Upper lobe of right lung (tissue), 1 donor: ENCODE measurements at regions not wholly inside any gene's neighbourhood (a gene's known extent, or its start where the extent isn't known, plus 50 kb on each side); places are given as distances from the start of the nearest gene placed in this dataset.
A peak's percentile ranks its signal among the peaks of the same experiment; 100 is the strongest.
"Not testable (repeated sequence)": the region's sequence is repeated elsewhere in the genome, so short reads cannot be mapped to it uniquely, and the experiment has no call there.

Experiments
- ATAC-seq: fragments of 200-7000 bp; cut with Tn5 transposase; one replicate; pipeline ENCODE4 v1.9.1; 2020; ENCODE audit warnings: mild to moderate bottlenecking, moderate library complexity
- DNase-seq: peaks from one replicate; pipeline ENCODE4 v3.0.0-alpha.2; 2020
- H3K27ac ChIP-seq: fragments of 200-600 bp; one replicate; pipeline ENCODE4 v1.8.0; 2022
- H3K27me3 ChIP-seq: fragments of 200-600 bp; one replicate; pipeline ENCODE4 v1.8.0; 2022; ENCODE audit warnings: mild to moderate bottlenecking
- H3K36me3 ChIP-seq: fragments of 200-600 bp; one replicate; pipeline ENCODE4 v1.8.0; 2022
- H3K4me1 ChIP-seq: fragments of 200-600 bp; one replicate; pipeline ENCODE4 v1.8.0; 2022
- H3K4me3 ChIP-seq: fragments of 200-600 bp; one replicate; pipeline ENCODE4 v1.8.0; 2022; ENCODE audit warnings: mild to moderate bottlenecking
- H3K9me3 ChIP-seq: fragments of 200-600 bp; one replicate; pipeline ENCODE4 v1.8.0; 2022
- intact Hi-C: fragments of 100-400 bp; cut with DNase I; formaldehyde crosslinking; loops from one replicate; pipeline ENCODE4 v1.11.0; 2022
- TF ChIP-seq, protein P1 (sequence below): fragments of 200-600 bp; IDR thresholded peaks from one replicate; pipeline ENCODE4 v1.8.0; 2022; ENCODE audit warnings: antibody characterized with exemption
- donor health status: DM: no; HTN: yes; CAD: no; lungs with severe emphysema.

GRCh38 chr2:87471478-87471877 is 276.4 kb upstream of the PLGLB2 start:
- intact Hi-C loops, H3K27me3 ChIP-seq, H3K36me3 ChIP-seq, H3K4me3 ChIP-seq, H3K27ac ChIP-seq, DNase-seq, H3K4me1 ChIP-seq, ATAC-seq, H3K9me3 ChIP-seq: not testable (repeated sequence)

DNA sequence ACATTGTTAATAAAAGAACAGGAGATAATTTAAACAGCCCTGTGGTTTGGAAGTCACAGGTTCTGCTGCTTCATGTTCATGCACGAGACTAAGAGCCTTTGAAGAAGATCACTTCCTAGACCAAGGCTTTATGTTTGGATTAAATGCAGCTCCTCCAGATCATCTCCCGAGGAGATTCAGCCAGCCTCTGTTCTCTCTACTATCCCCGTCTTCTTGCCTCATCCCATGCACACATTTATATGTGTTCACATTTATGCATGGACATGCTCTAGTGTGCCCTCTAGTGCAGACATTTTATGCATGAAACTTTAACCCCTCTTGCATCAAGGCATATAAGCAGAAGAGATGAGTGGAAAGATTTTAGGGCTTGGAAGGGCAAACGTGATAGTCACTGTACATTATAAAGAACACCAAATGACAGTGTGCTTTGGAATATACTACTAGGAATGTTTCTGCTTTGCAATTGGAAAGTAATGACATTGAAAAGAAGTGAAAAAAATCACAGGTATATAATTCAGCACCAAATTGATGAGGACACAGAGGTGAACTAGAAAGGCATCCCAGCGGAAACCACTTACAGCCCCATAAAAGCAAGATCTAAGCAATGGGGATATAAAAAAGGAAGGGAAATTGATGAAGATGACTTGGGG is 271.5 kb upstream of the PLGLB2 start:
- H3K9me3 ChIP-seq, H3K27ac ChIP-seq, H3K36me3 ChIP-seq, H3K27me3 ChIP-seq, intact Hi-C loops, DNase-seq, H3K4me3 ChIP-seq, H3K4me1 ChIP-seq: not testable (repeated sequence)
- TF ChIP-seq, protein P1, sequence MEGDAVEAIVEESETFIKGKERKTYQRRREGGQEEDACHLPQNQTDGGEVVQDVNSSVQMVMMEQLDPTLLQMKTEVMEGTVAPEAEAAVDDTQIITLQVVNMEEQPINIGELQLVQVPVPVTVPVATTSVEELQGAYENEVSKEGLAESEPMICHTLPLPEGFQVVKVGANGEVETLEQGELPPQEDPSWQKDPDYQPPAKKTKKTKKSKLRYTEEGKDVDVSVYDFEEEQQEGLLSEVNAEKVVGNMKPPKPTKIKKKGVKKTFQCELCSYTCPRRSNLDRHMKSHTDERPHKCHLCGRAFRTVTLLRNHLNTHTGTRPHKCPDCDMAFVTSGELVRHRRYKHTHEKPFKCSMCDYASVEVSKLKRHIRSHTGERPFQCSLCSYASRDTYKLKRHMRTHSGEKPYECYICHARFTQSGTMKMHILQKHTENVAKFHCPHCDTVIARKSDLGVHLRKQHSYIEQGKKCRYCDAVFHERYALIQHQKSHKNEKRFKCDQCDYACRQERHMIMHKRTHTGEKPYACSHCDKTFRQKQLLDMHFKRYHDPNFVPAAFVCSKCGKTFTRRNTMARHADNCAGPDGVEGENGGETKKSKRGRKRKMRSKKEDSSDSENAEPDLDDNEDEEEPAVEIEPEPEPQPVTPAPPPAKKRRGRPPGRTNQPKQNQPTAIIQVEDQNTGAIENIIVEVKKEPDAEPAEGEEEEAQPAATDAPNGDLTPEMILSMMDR, result peak; percentile 15
- peak; percentile 82 for ATAC-seq

DNA sequence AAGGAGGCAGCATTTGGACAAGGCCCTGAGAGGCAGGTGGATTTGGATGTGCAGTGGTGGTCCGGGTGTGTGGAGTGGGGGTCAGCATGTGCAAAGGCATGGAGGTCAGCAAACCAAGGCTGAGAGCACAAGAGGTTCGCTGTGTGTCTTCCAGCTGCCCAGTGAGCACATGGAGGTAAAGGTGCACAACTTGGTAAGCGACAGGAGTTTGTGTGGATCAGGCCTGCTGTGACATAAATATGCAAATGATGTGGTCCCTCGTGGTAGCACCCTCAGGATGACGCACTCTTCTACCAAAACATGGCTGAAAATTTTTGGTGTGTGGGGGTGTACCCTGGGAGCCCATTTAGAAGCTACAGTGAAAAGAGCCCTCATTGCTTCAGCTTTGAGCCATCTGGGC is 271.0 kb upstream of the PLGLB2 start:
- H3K9me3 ChIP-seq, intact Hi-C loops, H3K4me3 ChIP-seq, H3K27ac ChIP-seq, DNase-seq, ATAC-seq, H3K4me1 ChIP-seq, H3K27me3 ChIP-seq, H3K36me3 ChIP-seq: not testable (repeated sequence)

GRCh38 chr2:87477669-87478428 is 270.0 kb upstream of the PLGLB2 start:
- H3K4me3 ChIP-seq, H3K9me3 ChIP-seq, H3K36me3 ChIP-seq, DNase-seq, H3K4me1 ChIP-seq, H3K27ac ChIP-seq, intact Hi-C loops, H3K27me3 ChIP-seq: not testable (repeated sequence)
- peak; percentile 12 for ATAC-seq

- H3K36me3 ChIP-seq, H3K4me1 ChIP-seq, intact Hi-C loops, H3K4me3 ChIP-seq, H3K27ac ChIP-seq, H3K27me3 ChIP-seq, ATAC-seq, DNase-seq, H3K9me3 ChIP-seq: not testable (repeated sequence)
These were observed 269.0 kb upstream of the PLGLB2 start for GRCh38 chr2:87478911-87479310.

- H3K36me3 ChIP-seq, H3K4me3 ChIP-seq, H3K27ac ChIP-seq, H3K9me3 ChIP-seq, H3K27me3 ChIP-seq, DNase-seq, intact Hi-C loops, H3K4me1 ChIP-seq: not testable (repeated sequence)
- ATAC-seq, result peak; percentile 90
These were observed 264.7 kb upstream of the PLGLB2 start for GRCh38 chr2:87483093-87483680.

DNA sequence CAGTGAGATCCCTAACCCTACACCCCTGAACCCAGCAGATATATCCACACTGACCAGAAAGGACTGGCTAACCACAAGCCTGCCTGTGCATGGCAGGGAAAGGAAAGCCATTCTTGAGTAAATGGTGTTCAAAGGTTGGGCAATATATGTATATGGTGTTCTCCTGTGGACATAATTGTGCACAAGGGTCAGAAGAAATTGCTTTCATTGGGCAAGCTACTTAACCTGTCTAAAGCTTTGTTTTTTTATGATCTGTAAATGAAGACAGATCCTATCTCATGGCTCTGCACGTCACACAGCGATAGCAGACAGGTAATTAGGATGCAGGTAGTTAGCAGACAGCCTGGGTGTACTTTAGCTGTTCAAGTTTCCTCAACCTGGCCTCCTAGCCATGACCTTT is 263.5 kb upstream of the PLGLB2 start:
- DNase-seq, intact Hi-C loops, H3K4me3 ChIP-seq, H3K4me1 ChIP-seq, H3K9me3 ChIP-seq, H3K36me3 ChIP-seq, H3K27me3 ChIP-seq, H3K27ac ChIP-seq: not testable (repeated sequence)
- peak; percentile 9 for ATAC-seq

GRCh38 chr2:87485455-87485854 is 262.4 kb upstream of the PLGLB2 start:
- H3K4me3 ChIP-seq, H3K4me1 ChIP-seq, H3K36me3 ChIP-seq, H3K9me3 ChIP-seq, ATAC-seq, H3K27me3 ChIP-seq, DNase-seq, H3K27ac ChIP-seq, intact Hi-C loops: not testable (repeated sequence)

GRCh38 chr2:87485884-87486283 is 262.0 kb upstream of the PLGLB2 start:
- H3K4me1 ChIP-seq, intact Hi-C loops, H3K27me3 ChIP-seq, H3K4me3 ChIP-seq, H3K27ac ChIP-seq, H3K9me3 ChIP-seq, H3K36me3 ChIP-seq, DNase-seq: not testable (repeated sequence)
- ATAC-seq, result peak; percentile 91

DNA sequence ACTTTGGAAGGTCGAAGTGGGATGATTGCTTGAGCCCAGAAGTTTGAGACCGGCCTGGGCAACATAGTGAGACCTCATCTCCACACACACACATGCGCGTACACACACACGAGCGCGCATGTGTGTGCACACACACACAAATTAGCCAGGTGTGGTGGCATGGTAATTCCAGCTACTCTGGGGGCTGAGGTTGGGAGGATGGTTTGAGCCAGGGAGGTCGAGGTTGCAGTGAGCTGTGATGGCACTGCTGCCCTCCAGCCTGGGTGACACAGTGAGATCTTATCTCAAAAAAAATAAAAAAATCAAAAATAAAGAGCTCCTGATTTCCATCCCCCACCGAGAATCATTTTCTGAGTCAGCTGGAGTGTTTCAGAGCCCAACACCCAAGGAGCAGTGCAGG is 261.5 kb upstream of the PLGLB2 start:
- H3K4me1 ChIP-seq, ATAC-seq, H3K36me3 ChIP-seq, H3K27ac ChIP-seq, H3K9me3 ChIP-seq, H3K27me3 ChIP-seq, H3K4me3 ChIP-seq, DNase-seq, intact Hi-C loops: not testable (repeated sequence)

DNA sequence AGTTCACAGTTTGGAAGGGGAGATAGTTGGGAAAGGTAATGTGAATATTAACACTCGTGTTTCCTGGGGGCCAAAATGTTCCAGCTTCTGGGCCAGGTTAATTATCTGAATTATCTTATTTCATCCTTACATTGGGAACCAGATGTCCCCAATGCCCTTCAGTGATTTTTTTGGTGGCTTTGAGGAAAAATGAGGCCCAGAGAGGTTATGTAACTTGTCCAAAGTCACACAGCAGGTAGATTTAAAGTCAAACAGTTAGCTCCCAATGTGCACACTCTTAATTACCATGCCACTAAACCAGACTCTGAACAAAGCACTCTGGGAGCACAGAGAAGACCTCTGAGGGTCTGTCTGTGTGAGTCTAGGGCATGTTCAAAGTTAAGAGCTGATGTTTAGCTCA is 259.9 kb upstream of the PLGLB2 start:
- H3K27me3 ChIP-seq, H3K4me1 ChIP-seq, ATAC-seq, H3K27ac ChIP-seq, H3K4me3 ChIP-seq, H3K9me3 ChIP-seq, intact Hi-C loops, H3K36me3 ChIP-seq, DNase-seq: not testable (repeated sequence)

- ATAC-seq, H3K4me1 ChIP-seq, DNase-seq, H3K36me3 ChIP-seq, H3K4me3 ChIP-seq, H3K9me3 ChIP-seq, H3K27ac ChIP-seq, H3K27me3 ChIP-seq, intact Hi-C loops: not testable (repeated sequence)
These were observed 258.9 kb upstream of the PLGLB2 start for GRCh38 chr2:87488991-87489390.

DNA sequence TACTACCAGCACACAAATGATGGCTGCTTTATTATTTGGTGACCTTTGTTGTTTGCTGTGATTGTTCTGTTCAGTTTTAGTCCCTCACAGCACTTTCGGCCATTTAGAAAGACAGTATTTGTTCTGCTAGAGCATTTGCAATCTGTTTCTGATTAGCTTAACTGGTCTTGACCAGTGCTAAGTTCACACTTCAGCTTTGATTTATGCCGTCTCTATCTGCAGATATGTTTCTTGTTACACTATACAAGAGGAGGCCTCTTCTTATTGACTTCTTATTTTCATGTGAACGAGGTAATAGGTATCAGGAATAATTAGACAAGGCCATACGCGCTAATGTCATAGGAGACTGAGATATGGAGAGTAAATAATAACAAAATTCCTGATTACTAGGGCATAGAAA is 253.0 kb upstream of the PLGLB2 start:
- H3K27ac ChIP-seq, intact Hi-C loops, H3K4me1 ChIP-seq, H3K4me3 ChIP-seq, ATAC-seq, H3K27me3 ChIP-seq, H3K36me3 ChIP-seq, DNase-seq, H3K9me3 ChIP-seq: not testable (repeated sequence)
